HepG2 (cell line): ENCODE measurements at regions not wholly inside any gene's neighbourhood (a gene's known extent, or its start where the extent isn't known, plus 50 kb on each side); places are given as distances from the start of the nearest gene placed in this dataset.

ENCODE experiments used
- ATAC-seq: fragments of 200-7000 bp; cut with Tn5 transposase; 3 replicates; pipeline ENCODE4 v1.9.1; 2020; ENCODE audit warnings: mild to moderate bottlenecking, moderate library complexity
- BruUV-seq: library from RNA; stranded (reverse); fragments of 400-500 nt; replicated peaks from 2 replicates; lab custom pipeline; 2021; lab: Mats Ljungman, UMichigan
- CTCF ChIA-PET: fragments of 300-600 bp; formaldehyde crosslinking; extraction: SDS; loops from one replicate; lab custom pipeline; 2021; ENCODE audit warnings: low total read pairs, inconsistent platforms, low intra/inter-chr PET ratio; lab: Yijun Ruan, JAX
- POLR2A ChIA-PET: fragments of 350-600 bp; sonication (Branson Sonifier 250); formaldehyde crosslinking; loops from one replicate; lab custom pipeline; 2020; ENCODE audit warnings: antibody characterized with exemption, inconsistent platforms; lab: Yijun Ruan, JAX
- DNase-seq: peaks from one replicate; pipeline ENCODE4 v3.0.0-alpha.2; 2015; ENCODE audit warnings: low spot score
- FAIRE-seq: peaks from 3 replicates; lab custom pipeline; 2011; peaks lifted over from hg19 to GRCh38; lab: Jason Lieb, UNC
- H2AFZ ChIP-seq: one replicate; pipeline ENCODE4 v1.6.1; 2011; ENCODE audit warnings: low read length, inconsistent platforms
- H3K27ac ChIP-seq: fragments of 300-600 bp; 3 replicates; pipeline ENCODE4 v1.8.0; 2011; ENCODE audit warnings: mixed run types, mild to moderate bottlenecking, mixed read lengths, low read length, inconsistent platforms; ENCODE audit not compliant: insufficient read depth; ENCODE audit errors: extremely low read length
- H3K27me3 ChIP-seq, 2 experiments: fragments of 200-600 bp in 1 of 2; 2 replicates in 1 of 2; 3 replicates in 1 of 2; pipeline versions ENCODE4 v1.6.0 to v1.8.0; 2011; ENCODE audit warnings: low read length in 2 of 2, mild to moderate bottlenecking in 2 of 2, moderate library complexity in 2 of 2, inconsistent platforms in 1 of 2; ENCODE audit not compliant: insufficient read depth in 2 of 2, control insufficient read depth in 1 of 2
- H3K36me3 ChIP-seq, 2 experiments: fragments of 200-600 bp in 1 of 2; replicated peaks in 1 of 2; 2 replicates in 1 of 2; 3 replicates in 1 of 2; pipeline versions ENCODE4 v1.5.1 to v1.8.0; 2011; ENCODE audit warnings: low read length in 2 of 2, inconsistent platforms in 1 of 2; ENCODE audit not compliant: insufficient read depth in 2 of 2, control insufficient read depth in 1 of 2
- H3K4me1 ChIP-seq: 2 replicates; pipeline ENCODE4 v1.5.1; 2012; ENCODE audit warnings: low read length, inconsistent platforms; ENCODE audit not compliant: insufficient read depth
- H3K4me2 ChIP-seq: 2 replicates; pipeline ENCODE4 v1.6.0; 2011; ENCODE audit warnings: low read depth, low read length, inconsistent platforms
- H3K4me3 ChIP-seq, 3 experiments: fragments of 200-600 bp in 1 of 3; sonication (generic), shearing (Covaris generic) in 1 of 3; replicated peaks in 1 of 3; 2 replicates each; pipeline ENCODE4 v1.5.1; 2011 to 2016; ENCODE audit warnings: low read length in 3 of 3, inconsistent platforms in 2 of 3, low read depth in 2 of 3, mild to moderate bottlenecking in 2 of 3, control low read depth in 1 of 3, mixed read lengths in 1 of 3; ENCODE audit not compliant: insufficient read depth in 1 of 3
- H3K79me2 ChIP-seq: one replicate; pipeline ENCODE4 v1.6.1; 2011; ENCODE audit warnings: low read length, inconsistent platforms; ENCODE audit not compliant: insufficient read depth
- H3K9ac ChIP-seq: 2 replicates; pipeline ENCODE4 v1.6.0; 2011; ENCODE audit warnings: mild to moderate bottlenecking, low read depth, low read length, inconsistent platforms; ENCODE audit not compliant: insufficient read depth
- H3K9me3 ChIP-seq: 2 replicates; pipeline ENCODE4 v1.5.1; 2012; ENCODE audit warnings: mild to moderate bottlenecking, low read length
- H4K20me1 ChIP-seq: 2 replicates; pipeline ENCODE4 v1.6.0; 2011; ENCODE audit warnings: inconsistent platforms, mild to moderate bottlenecking, low read length, moderate library complexity; ENCODE audit not compliant: insufficient read depth
- FOXJ3 ChIP-seq: sonication (generic); formaldehyde crosslinking; IDR thresholded peaks from 2 replicates; pipeline ENCODE4 v1.4.0; 2020; ENCODE audit warnings: missing genetic modification reagents, mild to moderate bottlenecking, borderline replicate concordance
- HNRNPUL1 ChIP-seq: fragments of 200-400 bp; formaldehyde crosslinking; IDR thresholded peaks from 2 replicates; pipeline ENCODE4 v1.6.1; 2017; ENCODE audit warnings: low read depth, mild to moderate bottlenecking, low read length, moderate library complexity
- KAT7 ChIP-seq: IDR thresholded peaks from 2 replicates; pipeline ENCODE4 v1.6.1; 2018; ENCODE audit warnings: borderline replicate concordance, missing compliant biosample characterization
- SMARCE1 ChIP-seq: fragments of 450-650 bp; IDR thresholded peaks from 2 replicates; pipeline ENCODE4 v1.6.1; 2017; ENCODE audit warnings: borderline replicate concordance
- ZFP91 ChIP-seq: sonication (generic); formaldehyde crosslinking; IDR thresholded peaks from 2 replicates; pipeline ENCODE4 v1.9.0; 2022; ENCODE audit warnings: missing genetic modification reagents, mild to moderate bottlenecking, borderline replicate concordance
- ZMYM4 ChIP-seq: sonication (generic); formaldehyde crosslinking; IDR thresholded peaks from 2 replicates; pipeline ENCODE4 v1.8.1; 2023; ENCODE audit warnings: mild to moderate bottlenecking, missing genetic modification reagents
- ZNF180 ChIP-seq: sonication (generic); formaldehyde crosslinking; IDR thresholded peaks from 2 replicates; pipeline ENCODE4 v1.4.0; 2020; ENCODE audit warnings: low read depth, missing genetic modification reagents, borderline replicate concordance
- ZNF354B ChIP-seq: sonication (generic); formaldehyde crosslinking; IDR thresholded peaks from 2 replicates; pipeline ENCODE4 v1.8.0; 2022; ENCODE audit warnings: mild to moderate bottlenecking, missing genetic modification reagents
- ZNF460 ChIP-seq: sonication (generic); formaldehyde crosslinking; IDR thresholded peaks from 2 replicates; pipeline ENCODE4 v1.5.1; 2020; ENCODE audit warnings: missing genetic modification reagents, mild to moderate bottlenecking, borderline replicate concordance
- WGBS: methylation state at CpG from one replicate; pipeline ENCODE4 v1.1.6; 2017; ENCODE audit warnings: low lambda C conversion rate; 5-methylcytosine and 5-hydroxymethylcytosine counted together
- in situ Hi-C: cut with HindIII; loops from 2 replicates; pipeline ENCODE4 v1.10.0; 2017; ENCODE audit warnings: low pct_unique_long_range_greater_than_20kb; ENCODE audit not compliant: extremely low pct_ligation_motif_present
- intact Hi-C: fragments of 100-400 bp; cut with micrococcal nuclease; formaldehyde crosslinking; loops from one replicate; pipeline ENCODE4 v1.10.0; 2022; ENCODE audit not compliant: unreplicated experiment
- TF ChIP-seq, protein P1 (sequence below): sonication (generic); formaldehyde crosslinking; IDR thresholded peaks from 2 replicates; pipeline ENCODE4 v1.4.0; 2020; ENCODE audit warnings: mild to moderate bottlenecking, missing genetic modification reagents, borderline replicate concordance
- TF ChIP-seq, protein P2 (sequence below): sonication (generic); formaldehyde crosslinking; IDR thresholded peaks from 2 replicates; pipeline ENCODE4 v1.8.0; 2022; ENCODE audit warnings: low read depth, missing genetic modification reagents

GRCh38 chr5:90117005-90117404 is 292.6 kb downstream of the CETN3 start:
- no TSS peak for BruUV-seq
- no peak overlapping the region for H3K4me2 ChIP-seq
- intact Hi-C loops, result no loop called here
- FAIRE-seq, result no peak
- in situ Hi-C loops, result no loop called here
- no peak for TF ChIP-seq SMARCE1
- no peak for TF ChIP-seq HNRNPUL1
- TF ChIP-seq KAT7 (CRISPR knock-in tag), result no peak
- no peak for TF ChIP-seq ZNF460 (CRISPR knock-in tag)
- TF ChIP-seq ZMYM4 (CRISPR knock-in tag), result no peak
- no peak for TF ChIP-seq ZNF180 (CRISPR knock-in tag)
- TF ChIP-seq, all 625 proteins: peak for 0
- Histone ChIP-seq H3K79me2 (no peaks in the 10 kb centered on the region), H4K20me1 (no peaks in the 10 kb centered on the region), H3K4me3 (no peak overlapping the region), H3K4me1 (no peaks in the 10 kb centered on the region), H2AFZ (no peak overlapping the region), H3K9ac (no peak overlapping the region), H3K27ac (no peak overlapping the region), H3K36me3 (no peaks in the 10 kb centered on the region), H3K9me3 (no peaks in the 10 kb centered on the region), H3K27me3 (no peaks in the 10 kb centered on the region)
- no peak for DNase-seq
- 35% methylated on average over 1 of the region's 1 CpG for WGBS
- CTCF ChIA-PET, result no interaction called here
- no peak for ATAC-seq
- POLR2A ChIA-PET, result no interaction called here

- WGBS, result 0% methylated on average over 1 of the region's 1 CpG
- Histone ChIP-seq H3K36me3 (no peaks in the 10 kb centered on the region), H3K27me3 (no peaks in the 10 kb centered on the region), H4K20me1 (no peaks in the 10 kb centered on the region), H3K4me2 (no peak overlapping the region), H3K4me1 (no peaks in the 10 kb centered on the region), H3K27ac (no peak overlapping the region), H3K4me3 (no peak overlapping the region), H3K9me3 (no peaks in the 10 kb centered on the region), H3K9ac (no peak overlapping the region), H3K79me2 (no peaks in the 10 kb centered on the region), H2AFZ (no peak overlapping the region)
- ATAC-seq, result no peak
- ChIA-PET CTCF (no interaction called here), POLR2A (no interaction called here)
- no peak for DNase-seq
- intact Hi-C loops (no loop called here), in situ Hi-C loops (no loop called here)
- no TSS peak for BruUV-seq
- no peak for FAIRE-seq
- TF ChIP-seq, protein P1, sequence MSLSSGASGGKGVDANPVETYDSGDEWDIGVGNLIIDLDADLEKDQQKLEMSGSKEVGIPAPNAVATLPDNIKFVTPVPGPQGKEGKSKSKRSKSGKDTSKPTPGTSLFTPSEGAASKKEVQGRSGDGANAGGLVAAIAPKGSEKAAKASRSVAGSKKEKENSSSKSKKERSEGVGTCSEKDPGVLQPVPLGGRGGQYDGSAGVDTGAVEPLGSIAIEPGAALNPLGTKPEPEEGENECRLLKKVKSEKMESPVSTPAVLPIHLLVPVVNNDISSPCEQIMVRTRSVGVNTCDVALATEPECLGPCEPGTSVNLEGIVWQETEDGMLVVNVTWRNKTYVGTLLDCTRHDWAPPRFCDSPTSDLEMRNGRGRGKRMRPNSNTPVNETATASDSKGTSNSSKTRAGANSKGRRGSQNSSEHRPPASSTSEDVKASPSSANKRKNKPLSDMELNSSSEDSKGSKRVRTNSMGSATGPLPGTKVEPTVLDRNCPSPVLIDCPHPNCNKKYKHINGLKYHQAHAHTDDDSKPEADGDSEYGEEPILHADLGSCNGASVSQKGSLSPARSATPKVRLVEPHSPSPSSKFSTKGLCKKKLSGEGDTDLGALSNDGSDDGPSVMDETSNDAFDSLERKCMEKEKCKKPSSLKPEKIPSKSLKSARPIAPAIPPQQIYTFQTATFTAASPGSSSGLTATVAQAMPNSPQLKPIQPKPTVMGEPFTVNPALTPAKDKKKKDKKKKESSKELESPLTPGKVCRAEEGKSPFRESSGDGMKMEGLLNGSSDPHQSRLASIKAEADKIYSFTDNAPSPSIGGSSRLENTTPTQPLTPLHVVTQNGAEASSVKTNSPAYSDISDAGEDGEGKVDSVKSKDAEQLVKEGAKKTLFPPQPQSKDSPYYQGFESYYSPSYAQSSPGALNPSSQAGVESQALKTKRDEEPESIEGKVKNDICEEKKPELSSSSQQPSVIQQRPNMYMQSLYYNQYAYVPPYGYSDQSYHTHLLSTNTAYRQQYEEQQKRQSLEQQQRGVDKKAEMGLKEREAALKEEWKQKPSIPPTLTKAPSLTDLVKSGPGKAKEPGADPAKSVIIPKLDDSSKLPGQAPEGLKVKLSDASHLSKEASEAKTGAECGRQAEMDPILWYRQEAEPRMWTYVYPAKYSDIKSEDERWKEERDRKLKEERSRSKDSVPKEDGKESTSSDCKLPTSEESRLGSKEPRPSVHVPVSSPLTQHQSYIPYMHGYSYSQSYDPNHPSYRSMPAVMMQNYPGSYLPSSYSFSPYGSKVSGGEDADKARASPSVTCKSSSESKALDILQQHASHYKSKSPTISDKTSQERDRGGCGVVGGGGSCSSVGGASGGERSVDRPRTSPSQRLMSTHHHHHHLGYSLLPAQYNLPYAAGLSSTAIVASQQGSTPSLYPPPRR, result no peak
- TF ChIP-seq FOXJ3 (CRISPR knock-in tag) (no peak), ZNF354B (CRISPR knock-in tag) (no peak), ZFP91 (no peak)
- TF ChIP-seq, protein P2, sequence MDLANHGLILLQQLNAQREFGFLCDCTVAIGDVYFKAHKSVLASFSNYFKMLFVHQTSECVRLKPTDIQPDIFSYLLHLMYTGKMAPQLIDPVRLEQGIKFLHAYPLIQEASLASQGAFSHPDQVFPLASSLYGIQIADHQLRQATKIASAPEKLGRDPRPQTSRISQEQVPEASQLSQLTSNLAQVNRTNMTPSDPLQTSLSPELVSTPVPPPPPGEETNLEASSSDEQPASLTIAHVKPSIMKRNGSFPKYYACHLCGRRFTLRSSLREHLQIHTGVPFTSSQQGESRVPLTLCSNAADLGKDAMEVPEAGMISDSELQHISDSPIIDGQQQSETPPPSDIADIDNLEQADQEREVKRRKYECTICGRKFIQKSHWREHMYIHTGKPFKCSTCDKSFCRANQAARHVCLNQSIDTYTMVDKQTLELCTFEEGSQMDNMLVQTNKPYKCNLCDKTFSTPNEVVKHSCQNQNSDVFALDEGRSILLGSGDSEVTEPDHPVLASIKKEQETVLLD, result no peak
Observed at GRCh38 chr5:90113108-90113507, 296.4 kb downstream of the CETN3 start.
